Mesodermal cell (in vitro differentiated cells): ENCODE measurements at regions not wholly inside any gene's neighbourhood (a gene's known extent, or its start where the extent isn't known, plus 50 kb on each side); places are given as distances from the start of the nearest gene placed in this dataset.
"Not testable (repeated sequence)": the region's sequence is repeated elsewhere in the genome, so short reads cannot be mapped to it uniquely, and the experiment has no call there.

ENCODE experiments used
- H3K27ac ChIP-seq: 2 replicates; pipeline ENCODE4 v1.7.0; 2013; ENCODE audit warnings: mild to moderate bottlenecking, low read depth, low read length, moderate library complexity; ENCODE audit not compliant: severe bottlenecking
- H3K36me3 ChIP-seq: 2 replicates; pipeline ENCODE4 v1.7.1; 2013; ENCODE audit warnings: mild to moderate bottlenecking, low read length, moderate library complexity; ENCODE audit not compliant: control insufficient read depth, insufficient read depth
- H3K4me1 ChIP-seq: one replicate; pipeline ENCODE4 v1.7.1; 2013; ENCODE audit warnings: mild to moderate bottlenecking, low read length; ENCODE audit not compliant: insufficient read depth, control insufficient read depth, poor library complexity, severe bottlenecking
- H3K4me3 ChIP-seq: 2 replicates; pipeline ENCODE4 v1.7.0; 2013; ENCODE audit warnings: low read length, control low read depth, mild to moderate bottlenecking; ENCODE audit not compliant: insufficient read depth, poor library complexity, severe bottlenecking; ENCODE audit errors: extremely low read depth
- H3K9me3 ChIP-seq: 2 replicates; pipeline ENCODE4 v1.7.1; 2013; ENCODE audit warnings: mild to moderate bottlenecking, low read length, moderate library complexity; ENCODE audit not compliant: control insufficient read depth
- WGBS, 2 experiments: methylation state at CpG; one replicate each; pipeline ENCODE4 v1.1.5; 2013; ENCODE audit warnings: missing lambda C conversion rate in 2 of 2; ENCODE audit not compliant: insufficient coverage in 2 of 2; 5-methylcytosine and 5-hydroxymethylcytosine counted together

GRCh38 chr10:80714566-80714965, 176.9 kb downstream of the SH2D4B start:
- Histone ChIP-seq H3K4me3 (no peak overlapping the region), H3K36me3 (no peaks in the 10 kb centered on the region), H3K4me1 (no peaks in the 10 kb centered on the region), H3K9me3 (no peaks in the 10 kb centered on the region), H3K27ac (no peak overlapping the region)
- WGBS, 2 experiments, result 91% methylated on average over 6 of the region's 11 CpGs

GRCh38 chr10:80718024-80718423, 180.3 kb downstream of the SH2D4B start:
- no peak overlapping the region for H3K4me3 ChIP-seq
- no peaks in the 10 kb centered on the region for H3K4me1 ChIP-seq
- WGBS, 2 experiments, result 71 to 80% methylated on average over 1 to 2 of the region's 3 CpGs
- H3K36me3 ChIP-seq, result no peaks in the 10 kb centered on the region
- H3K27ac ChIP-seq, result no peak overlapping the region
- H3K9me3 ChIP-seq, result no peaks in the 10 kb centered on the region

GRCh38 chr10:80719935-80720334, 182.2 kb downstream of the SH2D4B start:
- no peak overlapping the region for H3K4me3 ChIP-seq
- no peaks in the 10 kb centered on the region for H3K9me3 ChIP-seq
- no peak overlapping the region for H3K27ac ChIP-seq
- H3K4me1 ChIP-seq, result no peaks in the 10 kb centered on the region
- WGBS, 2 experiments, result 96 to 100% methylated on average over 1 to 3 of the region's 5 CpGs
- no peaks in the 10 kb centered on the region for H3K36me3 ChIP-seq

GRCh38 chr10:80720549-80720948, 182.8 kb downstream of the SH2D4B start:
- WGBS, 2 experiments, result 74 to 93% methylated on average over 2 of the region's 3 CpGs
- no peak overlapping the region for H3K4me3 ChIP-seq
- H3K27ac ChIP-seq, result no peak overlapping the region
- H3K9me3 ChIP-seq, result no peaks in the 10 kb centered on the region
- H3K36me3 ChIP-seq, result no peaks in the 10 kb centered on the region
- H3K4me1 ChIP-seq, result no peaks in the 10 kb centered on the region

GRCh38 chr10:80728354-80728753, 190.7 kb downstream of the SH2D4B start:
- H3K4me3 ChIP-seq, H3K36me3 ChIP-seq, H3K27ac ChIP-seq, H3K9me3 ChIP-seq, H3K4me1 ChIP-seq: not testable (repeated sequence)
- WGBS, 2 experiments, result 88 to 94% methylated on average over 7 to 9 of the region's 15 CpGs

- 86% methylated on average over 3 of the region's 6 CpGs; no CpG with 5 or more reads in 1 of the 2 experiments for WGBS, 2 experiments
- no peaks in the 10 kb centered on the region for H3K4me1 ChIP-seq
- H3K4me3 ChIP-seq, result no peak overlapping the region
- no peak overlapping the region for H3K27ac ChIP-seq
- H3K9me3 ChIP-seq, result no peaks in the 10 kb centered on the region
- no peaks in the 10 kb centered on the region for H3K36me3 ChIP-seq
Observed at GRCh38 chr10:80729896-80730295, 192.2 kb downstream of the SH2D4B start.

GRCh38 chr10:80730522-80730921, 192.8 kb downstream of the SH2D4B start:
- Histone ChIP-seq H3K4me1 (no peaks in the 10 kb centered on the region), H3K36me3 (no peaks in the 10 kb centered on the region), H3K4me3 (no peak overlapping the region), H3K27ac (no peak overlapping the region), H3K9me3 (no peaks in the 10 kb centered on the region)
- no CpG with 5 or more reads among the region's 2 CpGs for WGBS, 2 experiments

- Histone ChIP-seq H3K9me3 (no peaks in the 10 kb centered on the region), H3K36me3 (no peaks in the 10 kb centered on the region), H3K4me3 (no peak overlapping the region), H3K4me1 (peaks cover 4% of the 10 kb centered on the region), H3K27ac (no peak overlapping the region)
Observed at GRCh38 chr10:80734589-80734988, 196.9 kb downstream of the SH2D4B start.

GRCh38 chr10:80737209-80737608, 199.5 kb downstream of the SH2D4B start:
- Histone ChIP-seq H3K36me3 (no peaks in the 10 kb centered on the region), H3K9me3 (no peaks in the 10 kb centered on the region), H3K4me1 (peaks cover 4% of the 10 kb centered on the region), H3K4me3 (no peak overlapping the region), H3K27ac (no peak overlapping the region)
- 71 to 80% methylated on average over 1 of the region's 2 CpGs for WGBS, 2 experiments

GRCh38 chr10:80739328-80739727, 201.6 kb downstream of the SH2D4B start:
- 98 to 100% methylated on average over 5 to 6 of the region's 6 CpGs for WGBS, 2 experiments
- H3K4me3 ChIP-seq, result no peak overlapping the region
- H3K36me3 ChIP-seq, result no peaks in the 10 kb centered on the region
- H3K9me3 ChIP-seq, result no peaks in the 10 kb centered on the region
- H3K4me1 ChIP-seq, result peaks cover 4% of the 10 kb centered on the region
- H3K27ac ChIP-seq, result no peak overlapping the region

- no peaks in the 10 kb centered on the region for H3K36me3 ChIP-seq
- no peak overlapping the region for H3K27ac ChIP-seq
- 90 to 95% methylated on average over 15 of the region's 18 CpGs for WGBS, 2 experiments
- no peaks in the 10 kb centered on the region for H3K9me3 ChIP-seq
- H3K4me3 ChIP-seq, result no peak overlapping the region
- H3K4me1 ChIP-seq, result peaks cover 4% of the 10 kb centered on the region
Observed at GRCh38 chr10:80739963-80740715, 202.4 kb downstream of the SH2D4B start.
